A549 (cell line): ENCODE measurements at regions not wholly inside any gene's neighbourhood (a gene's known extent, or its start where the extent isn't known, plus 50 kb on each side); places are given as distances from the start of the nearest gene placed in this dataset.

ENCODE experiments used
- ATAC-seq, 2 experiments: fragments of 200-7000 bp in 1 of 2; fragments of >200 bp in 1 of 2; cut with Nextera tagmentation in 1 of 2; cut with Tn5 transposase in 1 of 2; 3 replicates each; pipeline versions ENCODE4 v1.8.0 to v1.9.1; 2018 to 2020; ENCODE audit warnings: mild to moderate bottlenecking in 1 of 2, moderate library complexity in 1 of 2
- CTCF ChIA-PET: fragments of 300-600 bp; sonication (Branson Sonifier 250); formaldehyde crosslinking; extraction: SDS; loops from one replicate; lab custom pipeline; 2021; ENCODE audit warnings: antibody characterized with exemption, inconsistent platforms; lab: Yijun Ruan, JAX
- POLR2A ChIA-PET: fragments of 350-600 bp; formaldehyde crosslinking; extraction: SDS; loops from one replicate; lab custom pipeline; 2021; ENCODE audit warnings: antibody characterized with exemption, inconsistent platforms; lab: Yijun Ruan, JAX
- DNase-seq, 2 experiments: peaks; one replicate each; pipeline versions ENCODE4 v3.0.0 to v3.0.0-alpha.2; 2011 to 2016; ENCODE audit warnings: low read depth in 1 of 2, low spot score in 1 of 2
- FAIRE-seq: peaks from 2 replicates; lab custom pipeline; 2011; peaks lifted over from hg19 to GRCh38; lab: Jason Lieb, UNC
- H3K27ac ChIP-seq, 2 experiments: fragments of >200 bp; sonication (Bioruptor Twin); formaldehyde crosslinking; 3 replicates each; pipeline ENCODE4 v1.5.1; 2016 to 2017
- H3K4me1 ChIP-seq: fragments of >200 bp; sonication (Bioruptor Twin); formaldehyde crosslinking; 3 replicates; pipeline ENCODE4 v1.6.1; 2016
- H3K4me2 ChIP-seq: fragments of >200 bp; sonication (Bioruptor Twin); formaldehyde crosslinking; 3 replicates; pipeline ENCODE4 v1.6.1; 2016
- H3K4me3 ChIP-seq: fragments of >200 bp; sonication (Bioruptor Twin); formaldehyde crosslinking; 3 replicates; pipeline ENCODE4 v1.5.1; 2016
- H3K9me3 ChIP-seq: fragments of >200 bp; sonication (Bioruptor Twin); formaldehyde crosslinking; 3 replicates; pipeline ENCODE4 v1.6.1; 2016
- ATOH8 ChIP-seq: fragments of 250-450 bp; sonication (Bioruptor Pico); IDR thresholded peaks from 2 replicates; pipeline ENCODE4 v1.5.0; 2020; ENCODE audit warnings: low read depth, mild to moderate bottlenecking, moderate library complexity
- BCL3 ChIP-seq: fragments of >200 bp; sonication (Bioruptor Twin); formaldehyde crosslinking; IDR thresholded peaks from 3 replicates; pipeline ENCODE4 v1.6.1; 2016
- BHLHE40 ChIP-seq: IDR thresholded peaks from 2 replicates; pipeline ENCODE4 v1.6.1; 2012; ENCODE audit warnings: low read depth, low read length, inconsistent platforms
- CEBPB ChIP-seq, 2 experiments: fragments of >200 bp in 1 of 2; sonication (Bioruptor Twin) in 1 of 2; formaldehyde crosslinking in 1 of 2; IDR thresholded peaks; 2 replicates each; pipeline ENCODE4 v1.6.1; 2012 to 2016
- EHF ChIP-seq: fragments of 250-450 bp; sonication (Bioruptor Pico); IDR thresholded peaks from 2 replicates; pipeline ENCODE4 v1.5.0; 2020; ENCODE audit warnings: mild to moderate bottlenecking
- EHMT2 ChIP-seq: fragments of 200-600 bp; sonication (generic); IDR thresholded peaks from 2 replicates; pipeline ENCODE4 v1.6.1; 2016; ENCODE audit warnings: antibody characterized with exemption, low read depth, mild to moderate bottlenecking, moderate library complexity
- ELK1 ChIP-seq: fragments of 150-350 bp; IDR thresholded peaks from 2 replicates; pipeline ENCODE4 v1.6.1; 2014; ENCODE audit warnings: low read depth, mild to moderate bottlenecking, low read length
- HOXA7 ChIP-seq: fragments of 250-450 bp; sonication (Bioruptor Pico); IDR thresholded peaks from 2 replicates; pipeline ENCODE4 v1.5.0; 2020; ENCODE audit warnings: mild to moderate bottlenecking, moderate library complexity
- HOXB13 ChIP-seq: fragments of 250-450 bp; sonication (Bioruptor Pico); IDR thresholded peaks from 2 replicates; pipeline ENCODE4 v1.5.0; 2020; ENCODE audit warnings: low read depth, mild to moderate bottlenecking, moderate library complexity
- HOXB5 ChIP-seq: fragments of 250-450 bp; sonication (Bioruptor Pico); IDR thresholded peaks from 2 replicates; pipeline ENCODE4 v1.5.0; 2020; ENCODE audit warnings: mild to moderate bottlenecking, moderate library complexity
- JUN ChIP-seq, 2 experiments: fragments of >200 bp; sonication (Bioruptor Twin); formaldehyde crosslinking; IDR thresholded peaks; 2 replicates in 1 of 2; 3 replicates in 1 of 2; pipeline ENCODE4 v1.6.1; 2016 to 2017
- JUNB ChIP-seq: fragments of >200 bp; sonication (Bioruptor Twin); formaldehyde crosslinking; IDR thresholded peaks from 2 replicates; pipeline ENCODE4 v1.6.1; 2016
- KDM5A ChIP-seq: fragments of 200-600 bp; sonication (generic); IDR thresholded peaks from 2 replicates; pipeline ENCODE4 v1.6.1; 2016; ENCODE audit warnings: antibody characterized with exemption, mild to moderate bottlenecking
- MAX ChIP-seq: IDR thresholded peaks from 2 replicates; pipeline ENCODE4 v1.6.1; 2012
- MAZ ChIP-seq: fragments of 150-350 bp; IDR thresholded peaks from 2 replicates; pipeline ENCODE4 v1.6.1; 2014; ENCODE audit warnings: antibody characterized with exemption, low read depth, low read length, borderline replicate concordance
- NR3C1 ChIP-seq: fragments of >200 bp; sonication (Bioruptor Twin); formaldehyde crosslinking; IDR thresholded peaks from 3 replicates; pipeline ENCODE4 v1.6.1; 2017
- POLR2A ChIP-seq: IDR thresholded peaks from 2 replicates; pipeline ENCODE4 v1.6.1; 2012; ENCODE audit warnings: mild to moderate bottlenecking, low read length
- RNF2 ChIP-seq: fragments of 200-600 bp; sonication (generic); IDR thresholded peaks from 2 replicates; pipeline ENCODE4 v1.6.1; 2016; ENCODE audit warnings: low read depth, mild to moderate bottlenecking, antibody characterized with exemption, moderate library complexity, borderline replicate concordance
- TFCP2L1 ChIP-seq: fragments of 250-450 bp; sonication (Bioruptor Pico); IDR thresholded peaks from 2 replicates; pipeline ENCODE4 v1.5.0; 2021; ENCODE audit warnings: mild to moderate bottlenecking
- ZFP36 ChIP-seq: fragments of 450-650 bp; IDR thresholded peaks from 2 replicates; pipeline ENCODE4 v1.6.1; 2014; ENCODE audit warnings: borderline replicate concordance; ENCODE audit not compliant: partially characterized antibody
- ZSCAN20 ChIP-seq: fragments of 250-450 bp; sonication (Bioruptor Pico); IDR thresholded peaks from 2 replicates; pipeline ENCODE4 v1.8.0; 2022; ENCODE audit warnings: mild to moderate bottlenecking, moderate library complexity
- WGBS: methylation state at CpG from one replicate; pipeline ENCODE4 v1.1.6; 2017; ENCODE audit errors: missing lambda C conversion rate; 5-methylcytosine and 5-hydroxymethylcytosine counted together
- TF ChIP-seq, protein P1 (sequence below): fragments of 250-450 bp; sonication (Bioruptor Pico); IDR thresholded peaks from 2 replicates; pipeline ENCODE4 v1.5.0; 2021; ENCODE audit warnings: mild to moderate bottlenecking, moderate library complexity, borderline replicate concordance

DNA sequence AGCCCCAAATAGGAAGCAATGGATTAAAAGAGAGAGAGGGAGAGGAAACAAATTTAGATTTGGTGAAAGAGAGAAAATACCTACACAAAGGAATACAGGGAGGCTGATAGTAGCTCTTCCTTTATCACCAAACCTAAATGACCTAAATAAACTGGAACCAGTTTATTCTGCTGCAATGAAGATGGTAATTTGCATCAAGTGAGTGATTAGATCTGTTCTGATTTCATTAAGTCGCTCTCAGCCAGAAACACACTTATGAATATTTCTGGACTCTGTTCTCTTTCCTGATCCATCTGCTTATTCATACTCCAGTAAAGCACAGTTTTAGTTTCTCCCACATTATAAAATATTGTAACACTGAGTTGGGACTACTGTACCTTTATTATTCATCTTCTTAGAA is 83.4 kb upstream of the BMP5 start:
- Histone ChIP-seq H3K4me2 (no peak overlapping the region), H3K9me3 (no peaks in the 10 kb centered on the region), H3K4me3 (no peak overlapping the region), H3K4me1 (no peaks in the 10 kb centered on the region), H3K27ac (no peak overlapping the region)
- ATAC-seq: no peak
- no peak for DNase-seq
- POLR2A ChIA-PET: no interaction called here
- CTCF ChIA-PET: interaction anchor here (1.9 to 2.2 kb wide), 2 partner anchors 514 to 682 kb away, joined by 6 to 7 read pairs; no protein-coding TSS in a partner anchor
- WGBS: 91% methylated on average over 1 of the region's 1 CpG
- no peak for FAIRE-seq
- no peak for TF ChIP-seq EHF (CRISPR knock-in tag)
- TF ChIP-seq EHMT2: no peak
- no peak for TF ChIP-seq ATOH8 (CRISPR knock-in tag)
- TF ChIP-seq, protein P1, sequence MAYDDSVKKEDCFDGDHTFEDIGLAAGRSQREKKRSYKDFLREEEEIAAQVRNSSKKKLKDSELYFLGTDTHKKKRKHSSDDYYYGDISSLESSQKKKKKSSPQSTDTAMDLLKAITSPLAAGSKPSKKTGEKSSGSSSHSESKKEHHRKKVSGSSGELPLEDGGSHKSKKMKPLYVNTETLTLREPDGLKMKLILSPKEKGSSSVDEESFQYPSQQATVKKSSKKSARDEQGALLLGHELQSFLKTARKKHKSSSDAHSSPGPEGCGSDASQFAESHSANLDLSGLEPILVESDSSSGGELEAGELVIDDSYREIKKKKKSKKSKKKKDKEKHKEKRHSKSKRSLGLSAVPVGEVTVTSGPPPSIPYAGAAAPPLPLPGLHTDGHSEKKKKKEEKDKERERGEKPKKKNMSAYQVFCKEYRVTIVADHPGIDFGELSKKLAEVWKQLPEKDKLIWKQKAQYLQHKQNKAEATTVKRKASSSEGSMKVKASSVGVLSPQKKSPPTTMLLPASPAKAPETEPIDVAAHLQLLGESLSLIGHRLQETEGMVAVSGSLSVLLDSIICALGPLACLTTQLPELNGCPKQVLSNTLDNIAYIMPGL (CRISPR knock-in tag): no peak
- TF ChIP-seq CEBPB (IDR thresholded peaks at IDR 0.05): no peak
- no peak for TF ChIP-seq HOXB13
- no peak for TF ChIP-seq ZFP36
- TF ChIP-seq MAZ: no peak
- TF ChIP-seq NR3C1: no peak
- TF ChIP-seq HOXA7 (CRISPR knock-in tag): no peak
- TF ChIP-seq BCL3: no peak
- TF ChIP-seq ZSCAN20 (CRISPR knock-in tag): no peak
- TF ChIP-seq HOXB5 (CRISPR knock-in tag): no peak

GRCh38 chr6:55957961-55958422 is 82.6 kb upstream of the BMP5 start:
- no peak overlapping the region for H3K4me2 ChIP-seq
- ATAC-seq: no peak
- no peak for TF ChIP-seq JUN (IDR thresholded peaks at IDR 0.05)
- TF ChIP-seq BHLHE40: no peak
- no peak for TF ChIP-seq POLR2A
- TF ChIP-seq ZSCAN20 (CRISPR knock-in tag): no peak
- TF ChIP-seq TFCP2L1: no peak
- TF ChIP-seq ELK1: no peak
- TF ChIP-seq KDM5A: no peak
- H3K4me3 ChIP-seq: no peak overlapping the region
- H3K27ac ChIP-seq: no peak overlapping the region
- no peak for DNase-seq
- no peak for FAIRE-seq
- 61% methylated on average over 2 of the region's 2 CpGs for WGBS
- ChIA-PET POLR2A (no interaction called here), CTCF (interaction anchor here (1.4 to 2.2 kb wide), 3 partner anchors 512 to 681 kb away, joined by 3 to 7 read pairs (median 6); no protein-coding TSS in a partner anchor)
- H3K4me1 ChIP-seq: 0 out of 3 replicates have a peak, but pooled peaks cover 2% of the 10 kb centered on the region
- no peaks in the 10 kb centered on the region for H3K9me3 ChIP-seq

DNA sequence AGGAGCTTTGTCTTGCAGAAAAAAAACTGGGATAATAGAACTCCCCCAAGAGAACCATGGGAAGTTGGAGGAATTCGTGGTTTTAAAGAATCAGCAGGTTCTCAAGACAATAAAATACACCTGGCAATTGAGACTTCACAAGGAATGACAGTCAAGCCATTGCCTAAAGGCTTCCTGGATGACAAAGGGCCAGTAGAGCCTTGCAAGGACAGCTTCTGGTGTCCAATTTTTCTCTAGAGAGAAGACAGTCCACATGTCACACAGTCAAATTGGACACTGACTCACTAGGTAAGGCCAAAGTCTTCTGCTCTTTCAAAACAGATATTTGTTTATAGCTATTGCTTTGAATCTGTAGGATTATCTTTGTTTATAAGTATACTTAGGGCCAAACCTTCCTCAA is 80.3 kb upstream of the BMP5 start:
- 0 out of 3 replicates have a peak, but pooled peaks cover 2% of the 10 kb centered on the region for H3K4me1 ChIP-seq
- H3K9me3 ChIP-seq: no peaks in the 10 kb centered on the region
- WGBS: 10% methylated on average over 1 of the region's 1 CpG
- ChIA-PET CTCF (interaction anchor here (1.8 to 7.9 kb wide), 3 partner anchors 14 to 679 kb away, joined by 4 to 50 read pairs (median 10); no protein-coding TSS in a partner anchor), POLR2A (no interaction called here)
- no peak for TF ChIP-seq JUNB
- no peak for TF ChIP-seq RNF2
- TF ChIP-seq MAX: no peak
- no peak overlapping the region for H3K27ac ChIP-seq
- no peak overlapping the region for H3K4me2 ChIP-seq
- ATAC-seq (no peak), DNase-seq (no peak), FAIRE-seq (no peak)
- no peak overlapping the region for H3K4me3 ChIP-seq
